Kidney (tissue), 13 donors: ENCODE measurements at regions not wholly inside any gene's neighbourhood (a gene's known extent, or its start where the extent isn't known, plus 50 kb on each side); places are given as distances from the start of the nearest gene placed in this dataset.
A peak's percentile ranks its signal among the peaks of the same experiment; 100 is the strongest.

Source experiments
- DNase-seq, 5 donors: peaks; one replicate each; pipeline ENCODE4 v3.0.0-alpha.2; 2013 to 2020
- FAIRE-seq: peaks from 2 replicates; lab custom pipeline; 2012; peaks lifted over from hg19 to GRCh38; lab: Jason Lieb, UNC
- H3K27ac ChIP-seq, 2 donors: one replicate each; pipeline ENCODE4 v1.7.0; 2013; ENCODE audit warnings: low read depth in 2 of 2, low read length in 2 of 2, inconsistent platforms in 1 of 2
- H3K27me3 ChIP-seq: one replicate; pipeline ENCODE4 v1.7.1; 2013; ENCODE audit warnings: low read length, inconsistent platforms; ENCODE audit not compliant: control insufficient read depth, insufficient read depth
- H3K36me3 ChIP-seq, 3 donors: one replicate each; pipeline versions ENCODE4 v1.7.0 to v1.7.1; 2013; ENCODE audit warnings: low read length in 3 of 3, control low read depth in 1 of 3, inconsistent platforms in 1 of 3; ENCODE audit not compliant: insufficient read depth in 3 of 3, control insufficient read depth in 2 of 3
- H3K4me1 ChIP-seq, 3 donors: one replicate each; pipeline versions ENCODE4 v1.7.0 to v1.7.1; 2013; ENCODE audit warnings: low read length in 3 of 3, inconsistent platforms in 1 of 3, low read depth in 1 of 3; ENCODE audit not compliant: control insufficient read depth in 2 of 3, insufficient read depth in 2 of 3
- H3K4me3 ChIP-seq, 3 donors: one replicate each; pipeline versions ENCODE4 v1.7.0 to v1.8.1; 2013; ENCODE audit warnings: low read length in 3 of 3, control low read depth in 1 of 3, inconsistent platforms in 1 of 3
- H3K9ac ChIP-seq, 3 donors: one replicate each; pipeline versions ENCODE4 v1.7.0 to v1.7.1; 2013; ENCODE audit warnings: low read length in 3 of 3, control low read depth in 1 of 3, inconsistent platforms in 1 of 3
- H3K9me3 ChIP-seq, 3 donors: one replicate each; pipeline versions ENCODE4 v1.7.0 to v1.7.1; 2013; ENCODE audit warnings: low read length in 3 of 3, control low read depth in 1 of 3, inconsistent platforms in 1 of 3; ENCODE audit not compliant: control insufficient read depth in 2 of 3, insufficient read depth in 1 of 3
- CTCF ChIP-seq: IDR thresholded peaks from 3 replicates; pipeline ENCODE4 v1.5.1; 2012; ENCODE audit warnings: mild to moderate bottlenecking, moderate library complexity, borderline replicate concordance; ENCODE audit not compliant: insufficient read depth; ENCODE audit errors: extremely low read depth
- intact Hi-C: fragments of 100-400 bp; cut with DNase I; formaldehyde crosslinking; loops from one replicate; pipeline ENCODE4 v1.11.1; 2022
- donor health status: control.
- donor health status: control.
- donor health status: control.
- donor health status: control.
- donor health status: control.
- donor health status: DM: yes; HTN: yes; CAD: no.
- donor health status: Normal renal cell carcinoma (clear cell type).

GRCh38 chr6:21967056-21967974, 329.5 kb downstream of the PRL start:
- Histone ChIP-seq H3K36me3 (no peaks in the 10 kb centered on the region), H3K9ac (no peak overlapping the region), H3K4me3 (no peak overlapping the region), H3K27me3 (no peaks in the 10 kb centered on the region), H3K9me3 (no peaks in the 10 kb centered on the region), H3K27ac (no peak overlapping the region), H3K4me1 (peaks cover 0 to 2% (median 0%) of the 10 kb centered on the region in 3 donors)
- DNase-seq (peak in 1 of 5 donors; percentile 20), FAIRE-seq (no peak)
- intact Hi-C loops = no loop called here
- no peak for TF ChIP-seq CTCF

- no peak for TF ChIP-seq CTCF
- Histone ChIP-seq H3K4me3 (no peak overlapping the region), H3K27ac (no peak overlapping the region), H3K36me3 (no peaks in the 10 kb centered on the region), H3K9me3 (no peaks in the 10 kb centered on the region), H3K4me1 (peaks cover 0 to 2% (median 0%) of the 10 kb centered on the region in 3 donors), H3K9ac (no peak overlapping the region), H3K27me3 (no peaks in the 10 kb centered on the region)
- intact Hi-C loops = no loop called here
- DNase-seq (no peak), FAIRE-seq (no peak)
These were observed 328.4 kb downstream of the PRL start for GRCh38 chr6:21968411-21968810.

- no peak for FAIRE-seq
- Histone ChIP-seq H3K36me3 (no peaks in the 10 kb centered on the region), H3K9ac (no peak overlapping the region), H3K27me3 (no peaks in the 10 kb centered on the region), H3K4me1 (peaks cover 0 to 2% (median 0%) of the 10 kb centered on the region in 3 donors), H3K9me3 (no peaks in the 10 kb centered on the region), H3K27ac (no peak overlapping the region), H3K4me3 (no peak overlapping the region)
- no peak for DNase-seq
- intact Hi-C loops = no loop called here
- TF ChIP-seq CTCF = no peak
These were observed 327.6 kb downstream of the PRL start for GRCh38 chr6:21969192-21969591.
